HL-60/S4 treated with retinoic acid at 250 ng/mL for 4 days and 3 days (cell line): ENCODE measurements at regions not wholly inside any gene's neighbourhood (a gene's known extent, or its start where the extent isn't known, plus 50 kb on each side); places are given as distances from the start of the nearest gene placed in this dataset.
"Not testable (repeated sequence)": the region's sequence is repeated elsewhere in the genome, so short reads cannot be mapped to it uniquely, and the experiment has no call there.

ENCODE experiments used
- in situ Hi-C: fragments of 300-500 bp; cut with MboI; formaldehyde crosslinking; loops from 2 replicates; pipeline ENCODE4 v1.7.0; 2022; ENCODE audit warnings: low sequenced_read_pairs

DNA sequence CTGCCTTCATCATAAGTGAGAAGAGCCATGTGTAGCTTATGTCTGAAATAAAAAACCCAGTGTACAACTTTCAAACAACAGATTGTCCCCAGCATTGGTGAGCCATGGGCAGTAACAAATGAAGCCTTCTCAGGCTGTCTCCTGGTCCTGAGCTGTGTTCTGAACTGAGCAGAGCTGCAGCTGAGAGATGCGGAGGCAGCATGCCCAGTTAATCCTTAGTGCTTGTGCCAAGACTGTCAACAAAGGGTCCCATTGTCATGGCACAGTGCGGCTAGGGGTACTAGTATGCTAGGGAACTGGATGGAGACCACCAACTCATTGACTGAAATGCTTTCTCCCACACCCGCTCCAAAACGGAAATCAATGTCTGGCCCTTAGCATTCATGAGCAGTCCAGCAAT, 154.3 kb downstream of the RMST start:
- in situ Hi-C loops, result no loop called here

- in situ Hi-C loops, result no loop called here
Measured at GRCh38 chr12:97628962-97629361, 166.4 kb downstream of the RMST start.

DNA sequence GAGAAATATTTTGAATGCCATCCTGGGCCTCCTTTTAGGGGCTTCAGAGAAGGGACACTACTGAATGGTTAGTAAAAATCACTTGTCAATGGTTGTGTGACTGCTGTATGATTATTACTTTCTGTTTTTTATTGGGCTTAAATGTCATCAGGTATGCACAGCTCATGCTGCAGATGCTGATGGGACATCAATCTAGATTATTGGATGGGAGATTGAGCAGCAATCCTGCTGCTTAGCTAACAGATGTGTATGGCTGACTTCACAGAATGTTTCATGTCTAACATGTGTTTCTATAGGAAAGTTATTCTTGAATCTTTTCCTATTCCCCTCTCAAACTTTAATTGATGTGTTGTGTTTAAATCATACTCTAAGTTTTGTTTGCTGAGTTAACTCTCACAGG, 166.8 kb downstream of the RMST start:
- in situ Hi-C loops, result no loop called here

- in situ Hi-C loops, result no loop called here
Measured at GRCh38 chr12:97630356-97630755, 167.8 kb downstream of the RMST start.

DNA sequence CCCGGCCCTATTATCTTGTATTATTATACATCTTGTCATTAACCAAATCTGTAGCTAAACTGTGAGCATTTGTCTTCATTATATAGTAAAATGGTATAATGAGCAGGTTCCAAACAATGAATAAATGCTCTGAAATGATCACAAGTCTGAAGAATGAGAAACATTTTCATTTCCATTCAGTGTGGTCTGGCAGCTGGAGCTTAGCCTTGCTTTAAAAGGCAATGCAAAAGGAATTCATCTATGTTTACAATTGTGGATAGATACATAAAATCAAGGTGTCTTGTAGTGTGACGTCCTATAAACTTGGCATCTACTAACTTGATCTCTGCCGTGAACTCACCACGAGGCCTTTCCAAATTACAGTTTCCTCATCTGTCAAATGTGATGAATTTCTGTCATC, 168.3 kb downstream of the RMST start:
- in situ Hi-C loops, result no loop called here

- in situ Hi-C loops, result no loop called here
Measured at GRCh38 chr12:97637770-97638169, 175.2 kb downstream of the RMST start.

DNA sequence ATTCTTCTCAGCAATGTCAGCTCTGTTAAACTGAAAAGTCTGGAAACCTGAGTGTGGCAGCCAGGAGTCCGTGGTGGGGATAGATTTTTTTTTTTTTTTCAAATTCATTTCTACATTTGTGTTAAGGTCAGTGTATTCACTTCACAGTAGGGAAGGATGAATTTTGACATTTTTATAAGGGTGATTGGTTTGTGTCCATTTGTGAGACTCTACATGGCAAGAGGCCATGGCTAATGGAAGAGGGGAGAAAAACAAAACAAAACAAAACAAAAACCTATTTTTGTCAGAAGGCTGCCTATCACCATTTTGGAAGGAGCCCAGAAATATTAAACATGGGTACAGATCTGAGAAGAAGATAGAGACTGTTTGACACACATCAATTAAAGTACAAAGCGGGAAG, 176.1 kb downstream of the RMST start:
- in situ Hi-C loops, result no loop called here

DNA sequence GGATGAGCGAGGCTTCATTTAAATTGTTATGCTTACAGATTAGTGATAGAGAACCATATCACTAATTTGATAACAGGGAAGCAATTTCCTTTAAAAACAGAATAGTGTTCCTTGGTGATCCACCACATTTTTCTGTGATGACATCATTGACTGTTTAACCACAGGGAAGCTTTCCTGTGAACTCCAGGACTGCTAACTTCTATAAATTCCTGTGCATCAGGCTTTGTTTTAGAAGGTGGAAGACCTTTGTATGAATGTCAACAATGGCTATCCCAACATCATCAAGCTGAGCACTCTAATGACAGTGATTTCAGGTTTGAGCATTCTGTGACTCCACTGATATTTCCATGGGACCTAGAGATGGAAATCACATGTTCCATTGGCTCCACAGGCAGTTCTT, 177.1 kb downstream of the RMST start:
- in situ Hi-C loops, result no loop called here

DNA sequence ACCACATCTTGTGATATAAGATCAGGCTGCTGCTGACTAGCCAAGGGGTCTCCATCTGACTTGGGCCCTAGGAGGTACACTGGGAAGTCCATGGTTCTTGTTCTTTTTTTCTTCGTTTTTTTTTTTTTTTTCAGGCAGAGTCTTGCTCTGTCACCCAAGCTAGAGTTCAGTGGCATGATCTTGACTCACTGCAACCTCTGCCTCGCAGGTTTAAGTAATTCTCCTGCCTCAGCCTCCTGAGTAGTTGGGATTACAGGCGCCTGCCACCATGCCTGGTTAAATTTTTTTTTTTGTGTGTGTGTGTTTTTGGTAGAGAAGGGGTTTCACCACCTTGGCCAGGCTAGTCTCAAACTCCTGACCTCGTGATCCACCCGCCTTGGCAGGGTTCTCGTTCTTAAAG, 178.2 kb downstream of the RMST start:
- in situ Hi-C loops, result no loop called here

GRCh38 chr12:97642911-97643310, 180.3 kb downstream of the RMST start:
- in situ Hi-C loops, result no loop called here

DNA sequence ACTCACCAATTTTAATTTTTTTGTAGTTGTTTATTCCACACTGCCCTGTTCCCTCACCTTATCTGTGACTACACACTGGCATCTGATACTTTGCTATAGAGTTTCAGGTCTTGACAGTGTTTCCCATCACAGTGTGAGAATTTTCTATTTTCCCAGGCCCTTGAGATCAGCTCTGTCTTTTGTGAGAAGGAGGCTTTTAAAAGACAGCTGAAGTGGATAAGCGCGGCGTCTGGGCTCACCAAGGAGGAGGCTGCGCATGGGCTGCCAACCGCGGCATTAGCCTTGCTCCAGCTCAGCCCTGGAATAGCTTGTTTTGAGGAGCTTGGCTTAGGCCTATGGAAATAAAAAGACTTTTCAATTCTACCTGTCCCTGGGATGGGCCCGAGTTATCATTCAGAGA, 181.3 kb downstream of the RMST start:
- in situ Hi-C loops, result no loop called here

DNA sequence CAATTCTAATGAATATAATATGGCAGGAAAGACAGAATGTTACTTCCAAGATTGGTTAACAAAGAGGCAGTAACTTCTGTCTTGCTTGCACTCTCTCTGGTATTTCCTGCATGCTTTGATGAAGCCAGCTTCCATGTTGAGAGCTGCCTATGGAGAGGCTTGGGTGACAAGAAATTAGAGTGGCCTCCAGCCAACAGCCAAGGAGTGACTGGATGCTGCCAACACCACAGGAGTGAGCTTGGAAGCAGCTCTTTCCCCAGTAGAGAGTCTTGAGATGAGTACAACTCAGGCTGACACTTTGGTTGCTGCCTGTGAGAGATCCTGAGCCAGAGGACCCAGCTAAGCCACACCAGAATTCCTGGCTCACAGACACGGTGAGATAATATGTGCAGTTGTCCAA, 183.1 kb downstream of the RMST start:
- in situ Hi-C loops, result no loop called here

DNA sequence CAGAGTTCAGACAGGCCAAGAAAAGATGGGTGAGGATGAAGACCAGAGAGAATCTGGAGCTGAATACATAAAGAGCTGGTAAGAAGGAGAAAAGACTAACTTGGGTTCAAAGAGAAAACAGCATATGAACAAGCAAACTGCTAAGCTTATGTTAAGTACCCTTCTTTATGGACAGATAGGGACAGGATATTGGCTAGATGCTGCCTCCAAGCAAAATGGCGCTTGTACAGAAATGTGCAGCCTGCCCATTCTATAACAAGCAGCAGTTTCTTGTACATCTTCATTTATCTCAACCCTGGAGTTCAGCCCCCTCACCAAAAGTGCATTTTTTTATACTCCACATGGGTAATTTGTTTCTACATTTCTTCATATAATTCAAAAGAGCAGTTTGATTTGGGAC, 184.5 kb downstream of the RMST start:
- in situ Hi-C loops, result no loop called here

DNA sequence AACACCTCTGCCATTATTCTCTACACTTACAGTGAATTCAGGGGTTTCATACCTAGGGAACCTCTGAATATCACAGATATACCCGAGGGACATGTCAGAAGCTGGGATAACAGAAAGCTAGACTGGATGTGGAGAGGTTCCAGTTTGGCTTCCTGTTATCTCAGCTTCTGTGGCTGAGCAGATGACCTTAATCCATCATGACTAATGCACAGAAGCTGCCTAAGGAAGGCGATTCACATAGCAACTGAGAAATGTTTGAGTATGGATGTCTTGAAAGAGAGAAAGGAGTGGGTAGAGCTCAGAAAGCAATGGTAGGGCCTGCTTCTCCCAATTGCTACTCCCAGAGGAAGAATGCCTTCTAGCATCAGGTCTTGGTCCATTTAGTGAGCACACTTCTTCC, 187.6 kb downstream of the RMST start:
- in situ Hi-C loops, result no loop called here

- in situ Hi-C loops, result not testable (repeated sequence)
Measured at GRCh38 chr12:97656548-97656947, 193.9 kb downstream of the RMST start.

GRCh38 chr12:97659117-97659880, 196.7 kb downstream of the RMST start:
- in situ Hi-C loops, result no loop called here

GRCh38 chr12:97666263-97666662, 203.7 kb downstream of the RMST start:
- in situ Hi-C loops, result no loop called here

GRCh38 chr12:97672870-97673269, 210.3 kb downstream of the RMST start:
- in situ Hi-C loops, result no loop called here

GRCh38 chr12:97680751-97681150, 218.1 kb downstream of the RMST start:
- in situ Hi-C loops, result no loop called here

DNA sequence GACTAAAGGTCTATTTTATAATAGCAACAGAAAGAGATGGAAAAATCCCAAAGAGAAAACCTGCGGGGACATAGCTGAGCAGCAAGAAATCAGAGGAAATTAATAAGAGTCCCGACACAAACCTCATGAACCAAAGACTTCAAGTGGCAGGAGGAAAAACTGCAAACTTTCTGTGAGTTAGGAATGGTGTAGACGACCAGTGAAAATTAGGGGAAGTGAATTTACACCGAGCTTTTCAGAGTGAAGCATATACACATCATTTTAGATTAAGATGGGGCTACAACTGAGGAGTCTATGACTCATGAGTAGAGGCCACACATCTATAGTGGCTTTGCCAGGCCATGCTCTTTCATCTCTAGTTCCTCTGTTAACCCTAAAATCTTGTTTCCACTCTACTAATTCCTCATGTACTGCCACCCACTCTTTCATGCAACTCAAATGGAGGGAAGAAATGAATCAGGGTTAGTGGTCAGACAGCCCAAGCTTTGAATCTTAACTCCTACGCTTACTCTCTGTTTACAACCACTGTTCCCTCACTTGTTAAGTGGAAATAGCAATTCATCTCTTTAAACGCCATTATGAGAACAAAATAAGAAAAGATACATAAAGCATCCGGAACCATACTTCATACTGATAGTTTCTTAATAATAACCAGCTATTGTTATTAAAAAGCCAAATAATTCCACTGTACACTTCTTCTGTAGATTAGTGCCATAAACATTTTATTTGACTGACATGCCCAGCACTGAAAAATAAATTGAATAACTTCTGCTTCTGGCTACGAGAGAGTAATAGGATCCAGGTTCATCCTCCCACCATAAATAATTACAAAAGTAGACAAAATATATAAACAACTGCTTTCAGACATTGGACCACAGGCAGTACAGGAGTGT, 219.3 kb downstream of the RMST start:
- in situ Hi-C loops, result no loop called here

DNA sequence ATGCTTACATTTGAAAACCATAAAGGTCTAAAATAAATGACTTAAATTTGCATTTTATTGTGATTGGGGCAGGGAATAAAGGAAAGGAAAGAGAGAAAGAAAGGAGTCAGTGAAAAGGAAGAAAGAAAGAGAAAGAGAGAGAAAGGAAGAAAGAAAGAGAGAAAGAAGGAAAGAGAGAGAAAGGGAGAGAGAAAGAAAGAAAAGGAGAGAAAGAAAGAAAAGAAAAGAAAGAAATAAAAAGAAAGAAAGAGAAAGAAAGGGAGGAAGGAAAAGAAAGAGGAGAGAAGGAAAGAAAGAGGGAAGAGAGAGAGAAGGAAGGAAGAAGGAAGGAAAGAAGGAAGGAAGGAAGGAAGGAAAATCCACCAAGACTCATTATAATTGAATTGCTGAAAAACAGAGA, 222.8 kb downstream of the RMST start:
- in situ Hi-C loops, result no loop called here

- in situ Hi-C loops, result no loop called here
Measured at GRCh38 chr12:97701901-97702300, 239.3 kb downstream of the RMST start.
